Stomach (tissue), 8 donors: ENCODE measurements at regions not wholly inside any gene's neighbourhood (a gene's known extent, or its start where the extent isn't known, plus 50 kb on each side); places are given as distances from the start of the nearest gene placed in this dataset.

Experiments used
- DNase-seq, 2 donors: peaks; one replicate each; pipeline versions ENCODE4 v3.0.0 to v3.0.0-alpha.2; 2013 to 2019
- H3K27ac ChIP-seq, 5 donors: fragments of 200-600 bp in 4 of 5; sonication (generic) in 4 of 5; one replicate each; pipeline ENCODE4 v1.5.1; 2013 to 2019; ENCODE audit warnings: mild to moderate bottlenecking in 1 of 5, moderate library complexity in 1 of 5
- H3K27me3 ChIP-seq, 3 donors: fragments of 200-600 bp; sonication (generic); one replicate each; pipeline ENCODE4 v1.5.1; 2017 to 2019; ENCODE audit warnings: mixed run types in 1 of 3
- H3K36me3 ChIP-seq, 4 donors: fragments of 200-600 bp; sonication (generic); 1 replicate in 3 of 4; 2 replicates in 1 of 4; pipeline ENCODE4 v1.5.1; 2016 to 2019
- H3K4me1 ChIP-seq, 4 donors: fragments of 200-600 bp; sonication (generic); one replicate each; pipeline ENCODE4 v1.5.1; 2016 to 2019
- H3K4me3 ChIP-seq, 4 donors: fragments of 200-600 bp; sonication (generic) in 3 of 4; one replicate each; pipeline ENCODE4 v1.5.1; 2016 to 2019; ENCODE audit warnings: mild to moderate bottlenecking in 1 of 4
- H3K9me3 ChIP-seq, 4 donors: fragments of 200-600 bp; sonication (generic); one replicate each; pipeline ENCODE4 v1.5.1; 2016 to 2019
- EP300 ChIP-seq: sonication (generic); formaldehyde crosslinking; IDR thresholded peaks from one replicate; pipeline ENCODE4 v1.6.1; 2017; ENCODE audit warnings: antibody characterized with exemption
- POLR2A ChIP-seq, 4 donors: fragments of 450-650 bp; IDR thresholded peaks; one replicate each; pipeline ENCODE4 v1.6.1; 2016; ENCODE audit warnings: antibody characterized with exemption in 4 of 4, control low read depth in 2 of 4, mild to moderate bottlenecking in 1 of 4, moderate library complexity in 1 of 4
- POLR2AphosphoS5 ChIP-seq, 3 donors: sonication (generic); formaldehyde crosslinking; IDR thresholded peaks; one replicate each; pipeline ENCODE4 v1.6.1; 2016; ENCODE audit warnings: antibody characterized with exemption in 3 of 3
- WGBS, 5 donors: extraction: QIAGEN DNeasy Blood & Tissue Kit in 3 of 5; methylation state at CpG; one replicate each; pipeline versions ENCODE4 v1.1.5 to v1.1.7; 2013 to 2018; 5-methylcytosine and 5-hydroxymethylcytosine counted together
- intact Hi-C: fragments of 100-400 bp; cut with DNase I; formaldehyde crosslinking; loops from one replicate; pipeline ENCODE4 v1.15.1; 2023; ENCODE audit warnings: low total_unique reads
- TF ChIP-seq, protein P1 (sequence below), 7 experiments: fragments of 450-650 bp in 4 of 7; fragments of 200-600 bp in 3 of 7; sonication (generic) in 3 of 7; IDR thresholded peaks; one replicate each; pipeline ENCODE4 v1.5.1; 2016 to 2019; ENCODE audit warnings: antibody characterized with exemption in 7 of 7, control low read depth in 2 of 7, mild to moderate bottlenecking in 1 of 7
- donor health status: healthy with polysubstance abuse.
- donor health status: Bipolar disorder and iron deficiency.
- donor health status: healthy.

DNA sequence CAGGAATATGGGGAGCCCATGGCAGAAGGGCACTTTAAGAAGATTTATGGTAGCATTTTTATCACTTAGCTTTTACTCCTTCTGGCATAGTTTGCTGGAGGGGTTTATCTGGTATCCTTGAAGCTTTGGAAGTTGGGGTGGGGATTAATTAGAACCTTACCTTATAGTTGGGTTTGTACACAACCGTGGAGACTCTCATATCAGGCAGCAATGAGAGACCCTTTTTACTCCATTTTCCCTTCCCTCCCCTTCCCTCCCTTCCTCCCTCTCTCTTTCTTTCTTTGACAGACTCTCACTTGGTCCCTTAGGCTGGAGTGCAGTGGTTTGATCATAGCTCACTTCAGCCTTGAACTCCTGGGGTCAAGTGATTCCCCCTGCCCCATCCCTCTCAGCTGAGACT, 465.8 kb upstream of the PODXL start:
- H3K27ac ChIP-seq: no peak overlapping the region
- 71 to 95% (median 82%) methylated on average over 1 of the region's 1 CpG for WGBS, 5 donors
- no peaks in the 10 kb centered on the region for H3K9me3 ChIP-seq
- no peak overlapping the region for H3K4me3 ChIP-seq
- intact Hi-C loops: no loop called here
- DNase-seq: no peak
- no peaks in the 10 kb centered on the region for H3K4me1 ChIP-seq
- H3K27me3 ChIP-seq: no peaks in the 10 kb centered on the region
- TF ChIP-seq, protein P1, sequence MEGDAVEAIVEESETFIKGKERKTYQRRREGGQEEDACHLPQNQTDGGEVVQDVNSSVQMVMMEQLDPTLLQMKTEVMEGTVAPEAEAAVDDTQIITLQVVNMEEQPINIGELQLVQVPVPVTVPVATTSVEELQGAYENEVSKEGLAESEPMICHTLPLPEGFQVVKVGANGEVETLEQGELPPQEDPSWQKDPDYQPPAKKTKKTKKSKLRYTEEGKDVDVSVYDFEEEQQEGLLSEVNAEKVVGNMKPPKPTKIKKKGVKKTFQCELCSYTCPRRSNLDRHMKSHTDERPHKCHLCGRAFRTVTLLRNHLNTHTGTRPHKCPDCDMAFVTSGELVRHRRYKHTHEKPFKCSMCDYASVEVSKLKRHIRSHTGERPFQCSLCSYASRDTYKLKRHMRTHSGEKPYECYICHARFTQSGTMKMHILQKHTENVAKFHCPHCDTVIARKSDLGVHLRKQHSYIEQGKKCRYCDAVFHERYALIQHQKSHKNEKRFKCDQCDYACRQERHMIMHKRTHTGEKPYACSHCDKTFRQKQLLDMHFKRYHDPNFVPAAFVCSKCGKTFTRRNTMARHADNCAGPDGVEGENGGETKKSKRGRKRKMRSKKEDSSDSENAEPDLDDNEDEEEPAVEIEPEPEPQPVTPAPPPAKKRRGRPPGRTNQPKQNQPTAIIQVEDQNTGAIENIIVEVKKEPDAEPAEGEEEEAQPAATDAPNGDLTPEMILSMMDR (IDR thresholded peaks at IDR 0.05): no peak
- TF ChIP-seq POLR2A (IDR thresholded peaks at IDR 0.05) (no peak), POLR2AphosphoS5 (IDR thresholded peaks at IDR 0.05) (no peak), EP300 (no peak)
- no peaks in the 10 kb centered on the region for H3K36me3 ChIP-seq

DNA sequence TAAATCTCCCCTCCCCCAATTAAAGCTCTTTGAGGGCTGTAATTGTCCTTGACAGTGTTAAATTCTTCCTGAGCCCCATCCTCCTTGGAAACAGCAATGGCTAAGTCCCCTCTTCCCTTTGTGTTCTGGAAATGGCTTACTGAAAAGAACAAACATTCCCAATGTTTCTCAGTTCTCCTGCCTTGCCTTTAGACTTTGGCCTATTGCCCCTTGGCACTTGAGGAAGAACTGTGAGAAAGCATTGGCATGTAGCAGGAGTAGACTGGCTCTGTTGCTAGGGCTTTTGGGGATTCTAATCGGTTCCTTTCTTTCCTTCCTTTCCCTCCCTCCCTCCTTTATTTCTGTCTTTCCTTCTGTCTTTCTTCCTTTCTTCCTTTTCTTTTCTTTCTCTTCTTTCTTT, 463.3 kb upstream of the PODXL start:
- Histone ChIP-seq H3K9me3 (peaks cover 0 to 6% (median 4%) of the 10 kb centered on the region in 4 donors), H3K36me3 (no peaks in the 10 kb centered on the region), H3K27me3 (no peaks in the 10 kb centered on the region), H3K4me1 (no peaks in the 10 kb centered on the region), H3K27ac (no peak overlapping the region), H3K4me3 (no peak overlapping the region)
- WGBS, 5 donors: 36 to 75% (median 50%) methylated on average over 1 of the region's 1 CpG
- no peak for DNase-seq
- intact Hi-C loops: no loop called here
- no peak for TF ChIP-seq EP300
- TF ChIP-seq, protein P1 (IDR thresholded peaks at IDR 0.05): no peak
- TF ChIP-seq POLR2A (IDR thresholded peaks at IDR 0.05): no peak
- TF ChIP-seq POLR2AphosphoS5 (IDR thresholded peaks at IDR 0.05): no peak

DNA sequence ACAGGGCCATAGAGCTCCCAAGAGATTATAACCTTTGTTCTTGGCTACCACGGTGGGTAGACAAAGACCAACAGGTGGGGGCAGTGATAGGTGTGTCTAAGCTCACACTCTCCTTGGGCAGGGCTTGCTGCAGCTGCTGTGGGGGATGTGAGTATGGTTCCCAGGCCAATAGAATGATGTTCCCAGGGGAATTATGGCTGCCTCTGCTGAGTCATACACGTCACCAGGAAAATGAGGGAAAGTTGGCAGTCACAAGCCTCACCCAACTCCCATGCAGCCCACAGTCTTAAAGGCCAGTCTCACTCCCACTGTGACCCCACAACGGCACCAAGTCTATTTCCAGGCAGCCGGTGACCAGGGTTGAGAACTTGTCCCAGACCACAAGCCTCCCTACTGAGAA, 453.4 kb upstream of the PODXL start:
- Histone ChIP-seq H3K36me3 (no peaks in the 10 kb centered on the region), H3K4me1 (no peaks in the 10 kb centered on the region), H3K4me3 (no peak overlapping the region), H3K9me3 (peaks cover 0 to 30% (median 20%) of the 10 kb centered on the region in 4 donors), H3K27me3 (no peaks in the 10 kb centered on the region), H3K27ac (no peak overlapping the region)
- TF ChIP-seq POLR2A (IDR thresholded peaks at IDR 0.05) (no peak), EP300 (no peak), POLR2AphosphoS5 (IDR thresholded peaks at IDR 0.05) (no peak)
- TF ChIP-seq, protein P1 (IDR thresholded peaks at IDR 0.05): no peak
- WGBS, 5 donors: 80 to 89% (median 84%) methylated on average over 4 of the region's 4 CpGs
- no peak for DNase-seq
- intact Hi-C loops: no loop called here

DNA sequence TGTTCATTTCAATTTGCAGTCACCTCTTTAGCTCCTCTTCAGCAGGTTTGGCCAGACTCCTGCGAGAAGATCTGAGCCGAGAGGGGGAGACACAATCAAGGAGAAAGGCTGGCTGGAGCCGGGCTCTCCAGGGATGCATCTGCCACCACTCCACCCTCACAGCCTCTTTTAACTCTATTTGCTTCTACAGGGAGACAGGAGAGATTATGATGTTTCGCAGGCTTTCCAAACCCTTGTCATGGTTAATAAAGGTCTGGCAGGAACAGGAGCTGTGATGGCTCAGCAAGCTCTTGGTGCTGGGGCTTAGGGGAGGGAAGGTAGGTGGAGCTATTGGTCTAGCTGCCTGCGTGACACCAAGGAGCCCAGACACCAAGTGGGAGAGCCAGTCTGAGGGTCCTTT, 448.1 kb upstream of the PODXL start:
- TF ChIP-seq EP300 (no peak), POLR2A (IDR thresholded peaks at IDR 0.05) (no peak), POLR2AphosphoS5 (IDR thresholded peaks at IDR 0.05) (no peak)
- TF ChIP-seq, protein P1 (IDR thresholded peaks at IDR 0.05): peak in 1 of 7 experiments; percentile 6
- H3K27ac ChIP-seq: no peak overlapping the region
- H3K4me3 ChIP-seq: no peak overlapping the region
- intact Hi-C loops: no loop called here
- 29 to 60% (median 54%) methylated on average over 5 of the region's 5 CpGs for whole genome bisulfite sequencing, 5 donors
- H3K4me1 ChIP-seq: no peaks in the 10 kb centered on the region
- peaks cover 0 to 16% (median 10%) of the 10 kb centered on the region in 4 donors for H3K9me3 ChIP-seq
- H3K36me3 ChIP-seq: no peaks in the 10 kb centered on the region
- peak in 1 of 2 donors; percentile 46 for DNase-seq
- no peaks in the 10 kb centered on the region for H3K27me3 ChIP-seq
